H9 (cell line): ENCODE measurements at regions not wholly inside any gene's neighbourhood (a gene's known extent, or its start where the extent isn't known, plus 50 kb on each side); places are given as distances from the start of the nearest gene placed in this dataset.

Experiments
- DNase-seq: peaks from one replicate; pipeline ENCODE4 v3.0.0-alpha.2; 2017
- H2AFZ ChIP-seq: one replicate; pipeline ENCODE4 v1.6.1; 2013; ENCODE audit warnings: mild to moderate bottlenecking, low read length, control low read depth, moderate library complexity
- H2AK5ac ChIP-seq: 2 replicates; pipeline ENCODE4 v1.6.1; 2013; ENCODE audit warnings: low read length, control low read depth, mixed read lengths; ENCODE audit not compliant: insufficient read length
- H2BK120ac ChIP-seq: one replicate; pipeline ENCODE4 v1.6.1; 2013; ENCODE audit warnings: low read depth, mild to moderate bottlenecking, low read length, control low read depth, inconsistent platforms; ENCODE audit not compliant: poor library complexity, severe bottlenecking
- H2BK12ac ChIP-seq: 2 replicates; pipeline ENCODE4 v1.6.1; 2013; ENCODE audit warnings: low read length, control low read depth, mixed read lengths, low read depth; ENCODE audit not compliant: insufficient read length
- H2BK15ac ChIP-seq: 2 replicates; pipeline ENCODE4 v1.6.1; 2013; ENCODE audit warnings: low read depth, low read length, control low read depth
- H2BK20ac ChIP-seq: one replicate; pipeline ENCODE4 v1.6.1; 2013; ENCODE audit warnings: low read depth, mild to moderate bottlenecking, low read length, control low read depth, inconsistent platforms; ENCODE audit not compliant: poor library complexity, severe bottlenecking
- H2BK5ac ChIP-seq: 2 replicates; pipeline ENCODE4 v1.6.1; 2013; ENCODE audit warnings: low read length, control low read depth, mixed read lengths; ENCODE audit not compliant: insufficient read length
- H3K14ac ChIP-seq: 2 replicates; pipeline ENCODE4 v1.6.1; 2013; ENCODE audit warnings: low read length, control low read depth; ENCODE audit not compliant: insufficient read depth
- H3K18ac ChIP-seq: 2 replicates; pipeline ENCODE4 v1.6.1; 2013; ENCODE audit warnings: low read depth, mild to moderate bottlenecking, mixed read lengths, low read length, control low read depth; ENCODE audit not compliant: insufficient read length
- H3K23ac ChIP-seq: 2 replicates; pipeline ENCODE4 v1.6.1; 2013; ENCODE audit warnings: low read length, control low read depth, mixed read lengths, low read depth; ENCODE audit not compliant: insufficient read length
- H3K23me2 ChIP-seq: 2 replicates; pipeline ENCODE4 v1.6.1; 2013; ENCODE audit warnings: low read depth, mild to moderate bottlenecking, mixed read lengths, low read length, control low read depth; ENCODE audit not compliant: insufficient read length, poor library complexity, severe bottlenecking
- H3K27ac ChIP-seq: 2 replicates; pipeline ENCODE4 v1.5.1; 2013; ENCODE audit warnings: low read length, control low read depth, mixed read lengths, low read depth; ENCODE audit not compliant: insufficient read length
- H3K27me3 ChIP-seq: 2 replicates; pipeline ENCODE4 v1.6.1; 2013; ENCODE audit warnings: low read length, control low read depth, inconsistent platforms; ENCODE audit not compliant: insufficient read depth
- H3K4ac ChIP-seq: 2 replicates; pipeline ENCODE4 v1.6.1; 2013; ENCODE audit warnings: low read depth, mild to moderate bottlenecking, control low read depth, inconsistent platforms, low read length, moderate library complexity
- H3K4me1 ChIP-seq: 2 replicates; pipeline ENCODE4 v1.6.1; 2013; ENCODE audit warnings: low read length, control low read depth, inconsistent platforms; ENCODE audit not compliant: insufficient read depth
- H3K4me2 ChIP-seq: 2 replicates; pipeline ENCODE4 v1.6.1; 2013; ENCODE audit warnings: low read length, control low read depth, mixed read lengths; ENCODE audit not compliant: insufficient read length, insufficient read depth
- H3K56ac ChIP-seq: 2 replicates; pipeline ENCODE4 v1.6.1; 2013; ENCODE audit warnings: low read depth, mild to moderate bottlenecking, mixed read lengths, low read length, control low read depth; ENCODE audit not compliant: insufficient read length
- H3K79me1 ChIP-seq: 2 replicates; pipeline ENCODE4 v1.6.1; 2013; ENCODE audit warnings: low read depth, mild to moderate bottlenecking, moderate library complexity, low read length, control low read depth, inconsistent platforms; ENCODE audit not compliant: insufficient read depth, poor library complexity, severe bottlenecking
- H3K79me2 ChIP-seq: 2 replicates; pipeline ENCODE4 v1.6.1; 2013; ENCODE audit warnings: low read length, control low read depth, inconsistent platforms; ENCODE audit not compliant: insufficient read depth
- H3K9ac ChIP-seq: 2 replicates; pipeline ENCODE4 v1.6.1; 2013; ENCODE audit warnings: low read length, control low read depth, mixed read lengths; ENCODE audit not compliant: insufficient read length; ENCODE audit errors: extremely low read depth
- H3K9me3 ChIP-seq: one replicate; pipeline ENCODE4 v1.6.1; 2013; ENCODE audit warnings: low read depth, low read length, inconsistent platforms; ENCODE audit not compliant: control insufficient read depth
- H3T11ph ChIP-seq: one replicate; pipeline ENCODE4 v1.6.1; 2013; ENCODE audit warnings: mild to moderate bottlenecking, low read length, control low read depth, inconsistent platforms
- H4K20me1 ChIP-seq: one replicate; pipeline ENCODE4 v1.6.1; 2013; ENCODE audit not compliant: control insufficient read depth, insufficient read length, insufficient read depth
- H4K5ac ChIP-seq: 2 replicates; pipeline ENCODE4 v1.6.1; 2013; ENCODE audit warnings: low read depth, mild to moderate bottlenecking, mixed read lengths, low read length, control low read depth; ENCODE audit not compliant: insufficient read length
- H4K8ac ChIP-seq: replicated peaks from 2 replicates; pipeline ENCODE4 v1.6.1; 2013; ENCODE audit warnings: low read length, control low read depth, mixed read lengths, low read depth; ENCODE audit not compliant: insufficient read length
- H4K91ac ChIP-seq: 2 replicates; pipeline ENCODE4 v1.6.1; 2013; ENCODE audit warnings: low read depth, mild to moderate bottlenecking, moderate library complexity, mixed read lengths, low read length, control low read depth; ENCODE audit not compliant: insufficient read length
- H3K27ac Mint-ChIP-seq, 3 experiments: 2 replicates in 2 of 3; 3 replicates in 1 of 3; pipeline ENCODE4 v1.8.0; 2020 to 2021; ENCODE audit warnings: mixed read lengths in 3 of 3, mild to moderate bottlenecking in 1 of 3, moderate library complexity in 1 of 3
- H3K27me3 Mint-ChIP-seq: 2 replicates; pipeline ENCODE4 v1.8.0; 2021; ENCODE audit warnings: low read depth, mild to moderate bottlenecking, moderate library complexity, mixed read lengths
- H3K36me3 Mint-ChIP-seq, 3 experiments: 2 replicates in 2 of 3; 3 replicates in 1 of 3; pipeline ENCODE4 v1.8.0; 2020 to 2021; ENCODE audit warnings: low read depth in 3 of 3, mixed read lengths in 3 of 3; ENCODE audit not compliant: insufficient read depth in 1 of 3
- H3K4me1 Mint-ChIP-seq, 2 experiments: 2 replicates each; pipeline ENCODE4 v1.8.0; 2020; ENCODE audit warnings: mixed read lengths in 2 of 2
- H3K4me3 Mint-ChIP-seq, 2 experiments: 2 replicates in 1 of 2; 3 replicates in 1 of 2; pipeline ENCODE4 v1.8.0; 2020 to 2021; ENCODE audit warnings: mild to moderate bottlenecking in 2 of 2, mixed read lengths in 2 of 2, moderate library complexity in 1 of 2
- H3K9me3 Mint-ChIP-seq, 2 experiments: 2 replicates in 1 of 2; 3 replicates in 1 of 2; pipeline ENCODE4 v1.8.0; 2020; ENCODE audit warnings: mild to moderate bottlenecking in 2 of 2, mixed read lengths in 2 of 2, moderate library complexity in 1 of 2
- CTCF ChIP-seq: fragments of 200-600 bp; sonication (generic); conservative IDR thresholded peaks from 3 replicates; pipeline ENCODE4 v1.8.0; 2021; ENCODE audit warnings: antibody characterized with exemption, mild to moderate bottlenecking
- WGBS: extraction: QIAGEN DNeasy Blood & Tissue Kit; methylation state at CpG from one replicate; pipeline ENCODE4 v1.1.7; 2013; ENCODE audit warnings: missing lambda C conversion rate, low lambda C conversion rate, mixed read lengths; ENCODE audit not compliant: insufficient read length; ENCODE audit errors: extremely low coverage; 5-methylcytosine and 5-hydroxymethylcytosine counted together

GRCh38 chr5:142213077-142213476 lies 104.5 kb downstream of the NDFIP1 start:
- no peaks in the 10 kb centered on the region for H3K23me2 ChIP-seq
- H3K36me3 Mint-ChIP-seq = no peaks in the 10 kb centered on the region
- no peak overlapping the region for H2BK12ac ChIP-seq
- H3K79me2 ChIP-seq = no peaks in the 10 kb centered on the region
- no peak overlapping the region for H2BK15ac ChIP-seq
- H3K27ac ChIP-seq = no peak overlapping the region
- no peak overlapping the region for H4K91ac ChIP-seq
- H2AK5ac ChIP-seq = no peak overlapping the region
- H2AFZ ChIP-seq = no peak overlapping the region
- no peak overlapping the region for H2BK20ac ChIP-seq
- no peak overlapping the region for H3K18ac ChIP-seq
- no CpG with 5 or more reads among the region's 2 CpGs for WGBS
- no peak for DNase-seq
- H3K4me2 ChIP-seq = no peak overlapping the region
- H4K8ac ChIP-seq = no peak overlapping the region
- H3K4me3 Mint-ChIP-seq = no peak overlapping the region
- no peak overlapping the region for H3T11ph ChIP-seq
- no peaks in the 10 kb centered on the region for H3K9me3 ChIP-seq
- H2BK5ac ChIP-seq = no peak overlapping the region
- H2BK120ac ChIP-seq = no peak overlapping the region
- TF ChIP-seq CTCF = no peak
- peaks cover 2% of the 10 kb centered on the region; the same call in 1 of the 2 replicates for H3K4me1 ChIP-seq
- H3K4ac ChIP-seq = no peak overlapping the region
- no peak overlapping the region for H3K56ac ChIP-seq
- H3K9ac ChIP-seq = no peak overlapping the region
- no peaks in the 10 kb centered on the region for H3K27me3 ChIP-seq
- no peaks in the 10 kb centered on the region; the same call in 1 of the 2 replicates for H3K27me3 Mint-ChIP-seq
- H4K5ac ChIP-seq = no peak overlapping the region
- no peak overlapping the region for H3K23ac ChIP-seq
- no peak overlapping the region for H3K27ac Mint-ChIP-seq
- no peaks in the 10 kb centered on the region for H3K9me3 Mint-ChIP-seq
- H4K20me1 ChIP-seq = no peaks in the 10 kb centered on the region
- no peak overlapping the region for H3K14ac ChIP-seq
- no peaks in the 10 kb centered on the region for H3K79me1 ChIP-seq
- peaks cover 25 to 30% of the 10 kb centered on the region in 2 experiments for H3K4me1 Mint-ChIP-seq
